LNCAP (cell line): ENCODE measurements at regions not wholly inside any gene's neighbourhood (a gene's known extent, or its start where the extent isn't known, plus 50 kb on each side); places are given as distances from the start of the nearest gene placed in this dataset.

Source experiments
- TF ChIP-seq, protein P1 (sequence below): fragments of 450-650 bp; IDR thresholded peaks from 2 replicates; pipeline ENCODE4 v1.5.1; 2017; ENCODE audit warnings: mild to moderate bottlenecking

DNA sequence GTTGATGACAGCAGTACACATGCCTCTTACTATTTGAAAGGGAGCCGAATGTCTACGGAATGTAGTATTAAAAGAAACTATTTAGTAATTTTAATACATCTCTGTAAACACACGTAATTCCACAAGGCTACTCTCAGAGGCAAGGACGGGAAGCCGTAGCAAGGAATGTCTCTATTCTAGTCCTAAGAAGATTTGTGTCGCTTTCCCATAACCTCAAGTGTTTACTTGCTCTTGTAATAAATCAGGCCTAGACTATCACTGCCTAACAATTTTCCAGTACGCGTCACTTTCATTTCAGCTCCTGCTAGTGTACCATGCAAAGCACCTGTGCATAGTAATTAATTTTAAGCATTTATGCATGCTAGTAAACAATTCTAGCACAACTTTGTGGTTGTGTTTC is 86.7 kb downstream of the OR13H1 start:
- TF ChIP-seq, protein P1, sequence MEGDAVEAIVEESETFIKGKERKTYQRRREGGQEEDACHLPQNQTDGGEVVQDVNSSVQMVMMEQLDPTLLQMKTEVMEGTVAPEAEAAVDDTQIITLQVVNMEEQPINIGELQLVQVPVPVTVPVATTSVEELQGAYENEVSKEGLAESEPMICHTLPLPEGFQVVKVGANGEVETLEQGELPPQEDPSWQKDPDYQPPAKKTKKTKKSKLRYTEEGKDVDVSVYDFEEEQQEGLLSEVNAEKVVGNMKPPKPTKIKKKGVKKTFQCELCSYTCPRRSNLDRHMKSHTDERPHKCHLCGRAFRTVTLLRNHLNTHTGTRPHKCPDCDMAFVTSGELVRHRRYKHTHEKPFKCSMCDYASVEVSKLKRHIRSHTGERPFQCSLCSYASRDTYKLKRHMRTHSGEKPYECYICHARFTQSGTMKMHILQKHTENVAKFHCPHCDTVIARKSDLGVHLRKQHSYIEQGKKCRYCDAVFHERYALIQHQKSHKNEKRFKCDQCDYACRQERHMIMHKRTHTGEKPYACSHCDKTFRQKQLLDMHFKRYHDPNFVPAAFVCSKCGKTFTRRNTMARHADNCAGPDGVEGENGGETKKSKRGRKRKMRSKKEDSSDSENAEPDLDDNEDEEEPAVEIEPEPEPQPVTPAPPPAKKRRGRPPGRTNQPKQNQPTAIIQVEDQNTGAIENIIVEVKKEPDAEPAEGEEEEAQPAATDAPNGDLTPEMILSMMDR: no peak

- TF ChIP-seq, protein P1: peak; percentile 62
These were observed 89.5 kb downstream of the OR13H1 start for GRCh38 chrX:131633285-131633917.

GRCh38 chrX:131634900-131635299 is 91.0 kb downstream of the OR13H1 start:
- TF ChIP-seq, protein P1: no peak

- TF ChIP-seq, protein P1: no peak
These were observed 102.2 kb downstream of the OR13H1 start for GRCh38 chrX:131646106-131646505.

GRCh38 chrX:131649741-131650140 is 105.9 kb downstream of the OR13H1 start:
- TF ChIP-seq, protein P1: no peak

- TF ChIP-seq, protein P1: no peak
These were observed 107.0 kb downstream of the OR13H1 start for GRCh38 chrX:131650637-131651410.

DNA sequence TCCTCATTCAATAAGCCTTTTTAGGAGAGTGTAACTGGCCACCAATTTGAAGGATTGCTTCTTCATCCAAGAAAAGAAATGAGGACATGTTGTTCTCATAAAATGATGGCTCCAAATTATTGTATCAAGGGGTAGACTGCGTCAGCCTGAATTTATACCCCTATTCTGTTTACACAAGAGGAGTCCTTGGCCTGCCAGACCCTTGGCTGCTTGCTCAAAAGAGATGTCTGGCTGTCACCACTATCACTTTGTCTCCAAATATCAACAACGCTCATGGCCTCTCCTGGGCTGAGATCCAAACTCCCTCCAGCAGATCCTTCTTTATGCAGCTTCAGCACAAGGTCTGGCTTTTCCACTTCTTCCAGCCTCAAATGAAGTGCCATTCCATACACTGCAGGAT is 127.9 kb downstream of the OR13H1 start:
- TF ChIP-seq, protein P1: no peak
